ENCODE measurements at regions not wholly inside any gene's neighbourhood (a gene's known extent, or its start where the extent isn't known, plus 50 kb on each side); places are given as distances from the start of the nearest gene placed in this dataset.
"Not testable (repeated sequence)": the region's sequence is repeated elsewhere in the genome, so short reads cannot be mapped to it uniquely, and the experiment has no call there.

DNA sequence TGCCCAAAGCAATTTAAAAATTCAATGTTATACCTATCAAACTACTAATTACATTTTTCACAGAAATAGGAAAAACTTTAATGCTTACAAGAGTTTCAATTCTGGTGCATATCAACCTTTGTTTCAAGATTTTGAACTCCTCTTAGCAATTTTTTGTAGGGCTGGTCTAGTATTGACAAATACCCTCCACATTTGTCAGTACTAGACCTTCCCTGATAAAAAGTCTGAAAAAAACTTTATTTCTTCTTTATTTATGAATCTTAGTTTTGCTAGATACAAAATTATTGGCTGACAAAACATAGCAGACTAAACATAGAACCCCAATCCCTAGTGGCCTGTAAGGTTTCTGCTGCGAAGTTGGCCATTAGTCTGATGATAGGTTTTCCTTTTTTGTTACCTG is 1804.9 kb downstream of the EFNA5 start:
- intact Hi-C loops (cut with micrococcal nuclease), result no loop called here
- H3K36me3 Mint-ChIP-seq (ENCODE audit: insufficient read depth, unreplicated experiment), result peaks cover 6% of the 10 kb centered on the region
- ChIA-PET CTCF (no interaction called here), POLR2A (no interaction called here)
- no peaks in the 10 kb centered on the region for H3K9me3 Mint-ChIP-seq (ENCODE audit: unreplicated experiment)
- no TSS peak for BruUV-seq (replicated peaks)
- no peak overlapping the region for H3K4me3 Mint-ChIP-seq (ENCODE audit: unreplicated experiment)
- no peaks in the 10 kb centered on the region for H3K27me3 Mint-ChIP-seq (ENCODE audit: insufficient read depth, unreplicated experiment)
- no peak for DNase-seq (ENCODE audit: unreplicated experiment)
- TF ChIP-seq, protein P1, sequence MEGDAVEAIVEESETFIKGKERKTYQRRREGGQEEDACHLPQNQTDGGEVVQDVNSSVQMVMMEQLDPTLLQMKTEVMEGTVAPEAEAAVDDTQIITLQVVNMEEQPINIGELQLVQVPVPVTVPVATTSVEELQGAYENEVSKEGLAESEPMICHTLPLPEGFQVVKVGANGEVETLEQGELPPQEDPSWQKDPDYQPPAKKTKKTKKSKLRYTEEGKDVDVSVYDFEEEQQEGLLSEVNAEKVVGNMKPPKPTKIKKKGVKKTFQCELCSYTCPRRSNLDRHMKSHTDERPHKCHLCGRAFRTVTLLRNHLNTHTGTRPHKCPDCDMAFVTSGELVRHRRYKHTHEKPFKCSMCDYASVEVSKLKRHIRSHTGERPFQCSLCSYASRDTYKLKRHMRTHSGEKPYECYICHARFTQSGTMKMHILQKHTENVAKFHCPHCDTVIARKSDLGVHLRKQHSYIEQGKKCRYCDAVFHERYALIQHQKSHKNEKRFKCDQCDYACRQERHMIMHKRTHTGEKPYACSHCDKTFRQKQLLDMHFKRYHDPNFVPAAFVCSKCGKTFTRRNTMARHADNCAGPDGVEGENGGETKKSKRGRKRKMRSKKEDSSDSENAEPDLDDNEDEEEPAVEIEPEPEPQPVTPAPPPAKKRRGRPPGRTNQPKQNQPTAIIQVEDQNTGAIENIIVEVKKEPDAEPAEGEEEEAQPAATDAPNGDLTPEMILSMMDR (IDR thresholded peaks at IDR 0.05; ENCODE audit: unreplicated experiment), result no peak
- no peaks in the 10 kb centered on the region for H3K4me1 Mint-ChIP-seq (ENCODE audit: insufficient read depth, unreplicated experiment)
- no peak overlapping the region for H3K27ac Mint-ChIP-seq (ENCODE audit: low read depth, unreplicated experiment)

DNA sequence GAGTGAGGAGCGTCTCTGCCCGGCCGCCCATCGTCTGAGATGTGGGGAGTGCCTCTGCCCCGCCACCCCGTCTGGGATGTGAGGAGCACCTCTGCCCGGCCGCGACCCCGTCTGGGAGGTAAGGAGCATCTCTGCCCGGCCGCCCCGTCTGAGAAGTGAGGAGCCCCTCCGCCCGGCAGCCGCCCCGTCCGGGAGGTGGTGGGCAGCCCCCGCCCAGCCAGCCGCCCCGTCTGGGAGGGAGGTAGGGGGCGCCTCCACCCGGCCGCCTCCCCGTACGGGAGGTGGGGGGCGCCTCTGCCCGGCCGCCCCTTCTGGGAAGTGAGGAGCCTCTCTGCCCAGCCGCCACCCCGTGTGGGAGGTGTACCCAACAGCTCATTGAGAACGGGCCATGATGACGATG is 1811.4 kb downstream of the EFNA5 start:
- intact Hi-C loops (cut with micrococcal nuclease); BruUV-seq (replicated peaks); H3K4me3 Mint-ChIP-seq (ENCODE audit: unreplicated experiment); H3K27me3 Mint-ChIP-seq (ENCODE audit: insufficient read depth, unreplicated experiment); DNase-seq (ENCODE audit: unreplicated experiment); H3K36me3 Mint-ChIP-seq (ENCODE audit: insufficient read depth, unreplicated experiment); H3K4me1 Mint-ChIP-seq (ENCODE audit: insufficient read depth, unreplicated experiment); CTCF ChIA-PET; POLR2A ChIA-PET; H3K27ac Mint-ChIP-seq (ENCODE audit: low read depth, unreplicated experiment): not testable (repeated sequence)
- peaks cover 11% of the 10 kb centered on the region for H3K9me3 Mint-ChIP-seq (ENCODE audit: unreplicated experiment)

DNA sequence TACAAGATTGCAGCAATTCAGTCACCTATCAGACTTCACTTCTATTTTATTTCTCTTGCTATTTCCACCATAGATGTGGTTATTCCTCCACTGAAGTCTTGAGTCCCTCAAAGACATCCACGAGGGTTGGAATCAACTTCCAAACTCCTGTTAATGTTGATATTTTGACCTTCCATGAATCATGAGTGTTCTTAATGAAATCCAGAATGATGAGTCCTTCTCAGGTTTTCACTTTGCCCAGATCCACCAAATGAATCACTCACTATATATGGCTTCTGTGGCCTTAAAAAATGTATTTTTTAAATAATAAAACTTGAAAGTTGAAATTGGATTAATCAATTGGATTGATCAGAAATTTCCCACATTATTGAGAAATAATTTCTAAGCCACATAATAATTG is 1821.0 kb downstream of the EFNA5 start:
- Mint-ChIP-seq H3K27ac (ENCODE audit: low read depth, unreplicated experiment) (no peak overlapping the region), H3K27me3 (ENCODE audit: insufficient read depth, unreplicated experiment) (no peaks in the 10 kb centered on the region), H3K9me3 (ENCODE audit: unreplicated experiment) (no peaks in the 10 kb centered on the region), H3K4me1 (ENCODE audit: insufficient read depth, unreplicated experiment) (no peaks in the 10 kb centered on the region), H3K4me3 (ENCODE audit: unreplicated experiment) (no peak overlapping the region), H3K36me3 (ENCODE audit: insufficient read depth, unreplicated experiment) (no peaks in the 10 kb centered on the region)
- DNase-seq (ENCODE audit: unreplicated experiment), result no peak
- POLR2A ChIA-PET, result no interaction called here
- CTCF ChIA-PET, result no interaction called here
- TF ChIP-seq, protein P1 (IDR thresholded peaks at IDR 0.05; ENCODE audit: unreplicated experiment), result no peak
- BruUV-seq (replicated peaks), result no TSS peak
- intact Hi-C loops (cut with micrococcal nuclease), result no loop called here

DNA sequence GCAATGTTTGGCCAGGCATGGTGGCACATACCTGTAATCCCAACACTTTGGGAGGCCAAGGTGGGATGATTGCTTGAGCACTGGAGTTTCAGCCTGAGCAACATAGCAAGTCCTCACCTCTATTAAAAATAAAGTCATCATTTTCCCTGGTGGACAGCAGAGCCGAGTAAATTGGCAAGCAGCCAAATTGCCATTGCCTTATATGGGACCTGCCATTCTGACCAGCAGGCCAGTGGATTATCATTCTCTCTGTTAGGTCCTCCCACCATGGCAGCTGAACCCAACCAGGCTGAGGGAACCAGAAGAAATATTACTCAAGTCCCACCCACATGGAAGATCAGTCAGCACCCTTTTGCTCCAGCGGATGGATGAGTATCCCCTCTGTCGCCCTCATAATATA is 1829.9 kb downstream of the EFNA5 start:
- DNase-seq (ENCODE audit: unreplicated experiment), result no peak
- POLR2A ChIA-PET, result no interaction called here
- H3K36me3 Mint-ChIP-seq (ENCODE audit: insufficient read depth, unreplicated experiment), result no peaks in the 10 kb centered on the region
- no peaks in the 10 kb centered on the region for H3K4me1 Mint-ChIP-seq (ENCODE audit: insufficient read depth, unreplicated experiment)
- no peak overlapping the region for H3K27ac Mint-ChIP-seq (ENCODE audit: low read depth, unreplicated experiment)
- H3K4me3 Mint-ChIP-seq (ENCODE audit: unreplicated experiment), result no peak overlapping the region
- no peaks in the 10 kb centered on the region for H3K27me3 Mint-ChIP-seq (ENCODE audit: insufficient read depth, unreplicated experiment)
- no peaks in the 10 kb centered on the region for H3K9me3 Mint-ChIP-seq (ENCODE audit: unreplicated experiment)
- BruUV-seq (replicated peaks), result no TSS peak
- CTCF ChIA-PET, result no interaction called here
- TF ChIP-seq, protein P1 (IDR thresholded peaks at IDR 0.05; ENCODE audit: unreplicated experiment), result no peak
- intact Hi-C loops (cut with micrococcal nuclease), result no loop called here

DNA sequence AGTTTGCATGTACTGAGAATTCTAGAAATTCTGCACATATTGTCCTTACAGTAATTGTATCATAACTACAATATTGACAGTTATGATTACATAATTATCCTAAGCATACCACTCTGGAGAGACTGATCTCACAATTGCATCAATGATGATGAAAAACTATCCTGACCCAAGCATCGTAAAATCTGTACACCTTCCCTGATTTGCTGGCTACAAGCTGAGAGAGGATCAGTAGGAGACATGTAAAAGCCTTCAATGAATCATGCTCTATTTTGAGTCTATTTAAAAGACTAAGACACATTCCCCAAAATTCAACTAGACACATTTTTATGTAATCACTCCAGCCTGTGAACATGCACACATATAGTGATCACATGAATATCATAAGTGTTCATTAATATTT is 1833.8 kb downstream of the EFNA5 start:
- no TSS peak for BruUV-seq (replicated peaks)
- H3K4me1 Mint-ChIP-seq (ENCODE audit: insufficient read depth, unreplicated experiment), result no peaks in the 10 kb centered on the region
- H3K27ac Mint-ChIP-seq (ENCODE audit: low read depth, unreplicated experiment), result no peak overlapping the region
- DNase-seq (ENCODE audit: unreplicated experiment), result no peak
- intact Hi-C loops (cut with micrococcal nuclease), result no loop called here
- TF ChIP-seq, protein P1 (IDR thresholded peaks at IDR 0.05; ENCODE audit: unreplicated experiment), result no peak
- H3K36me3 Mint-ChIP-seq (ENCODE audit: insufficient read depth, unreplicated experiment), result no peaks in the 10 kb centered on the region
- H3K4me3 Mint-ChIP-seq (ENCODE audit: unreplicated experiment), result no peak overlapping the region
- ChIA-PET CTCF (no interaction called here), POLR2A (no interaction called here)
- no peaks in the 10 kb centered on the region for H3K27me3 Mint-ChIP-seq (ENCODE audit: insufficient read depth, unreplicated experiment)
- H3K9me3 Mint-ChIP-seq (ENCODE audit: unreplicated experiment), result no peaks in the 10 kb centered on the region

Measured in MCF 10A (cell line).